ENCODE measurements at regions not wholly inside any gene's neighbourhood (a gene's known extent, or its start where the extent isn't known, plus 50 kb on each side); places are given as distances from the start of the nearest gene placed in this dataset.

DNA sequence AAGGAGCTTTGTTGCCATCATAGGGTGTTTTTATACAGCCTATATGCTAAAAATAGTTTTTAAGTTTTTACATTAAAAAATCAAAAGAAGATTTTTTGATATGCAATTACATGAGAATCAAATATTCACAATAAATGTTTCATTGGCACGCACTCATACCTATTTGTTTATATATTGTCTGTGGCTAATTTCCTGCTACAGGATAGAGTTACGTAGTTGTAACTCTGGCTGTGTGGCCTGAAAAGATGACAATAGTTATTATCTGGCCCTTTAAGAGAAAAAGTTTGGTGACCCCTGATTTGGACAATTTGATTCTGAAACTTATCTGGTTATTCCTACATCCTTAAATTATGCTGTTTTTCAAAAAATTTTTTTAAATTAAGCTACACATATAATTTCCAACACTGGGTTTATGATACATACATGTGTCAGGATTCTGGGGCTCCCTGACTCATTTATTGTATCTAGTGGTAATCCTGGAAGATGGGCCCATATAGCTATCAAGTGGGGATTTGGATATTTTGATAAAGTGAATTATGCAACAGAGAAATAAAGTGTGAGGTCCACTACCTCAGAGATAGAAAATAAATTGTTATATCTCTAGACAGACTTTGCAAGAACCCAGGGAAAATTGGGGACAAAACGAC is 370.2 kb upstream of the LYPLAL1 start (continued):
- TF ChIP-seq TAF1 (IDR thresholded peaks at IDR 0.05; ENCODE audit: borderline replicate concordance, low read depth, low read length) (no peak), TARDBP (IDR thresholded peaks at IDR 0.05; ENCODE audit: borderline replicate concordance) (no peak), KDM1A (IDR thresholded peaks at IDR 0.05; ENCODE audit: borderline replicate concordance) (no peak), PAX8 (IDR thresholded peaks at IDR 0.05) (no peak), CEBPB (IDR thresholded peaks at IDR 0.05; ENCODE audit: borderline replicate concordance in 1 of 2, low read depth in 2 of 2, low read length in 2 of 2) (no peak)
- TF ChIP-seq, protein P1, sequence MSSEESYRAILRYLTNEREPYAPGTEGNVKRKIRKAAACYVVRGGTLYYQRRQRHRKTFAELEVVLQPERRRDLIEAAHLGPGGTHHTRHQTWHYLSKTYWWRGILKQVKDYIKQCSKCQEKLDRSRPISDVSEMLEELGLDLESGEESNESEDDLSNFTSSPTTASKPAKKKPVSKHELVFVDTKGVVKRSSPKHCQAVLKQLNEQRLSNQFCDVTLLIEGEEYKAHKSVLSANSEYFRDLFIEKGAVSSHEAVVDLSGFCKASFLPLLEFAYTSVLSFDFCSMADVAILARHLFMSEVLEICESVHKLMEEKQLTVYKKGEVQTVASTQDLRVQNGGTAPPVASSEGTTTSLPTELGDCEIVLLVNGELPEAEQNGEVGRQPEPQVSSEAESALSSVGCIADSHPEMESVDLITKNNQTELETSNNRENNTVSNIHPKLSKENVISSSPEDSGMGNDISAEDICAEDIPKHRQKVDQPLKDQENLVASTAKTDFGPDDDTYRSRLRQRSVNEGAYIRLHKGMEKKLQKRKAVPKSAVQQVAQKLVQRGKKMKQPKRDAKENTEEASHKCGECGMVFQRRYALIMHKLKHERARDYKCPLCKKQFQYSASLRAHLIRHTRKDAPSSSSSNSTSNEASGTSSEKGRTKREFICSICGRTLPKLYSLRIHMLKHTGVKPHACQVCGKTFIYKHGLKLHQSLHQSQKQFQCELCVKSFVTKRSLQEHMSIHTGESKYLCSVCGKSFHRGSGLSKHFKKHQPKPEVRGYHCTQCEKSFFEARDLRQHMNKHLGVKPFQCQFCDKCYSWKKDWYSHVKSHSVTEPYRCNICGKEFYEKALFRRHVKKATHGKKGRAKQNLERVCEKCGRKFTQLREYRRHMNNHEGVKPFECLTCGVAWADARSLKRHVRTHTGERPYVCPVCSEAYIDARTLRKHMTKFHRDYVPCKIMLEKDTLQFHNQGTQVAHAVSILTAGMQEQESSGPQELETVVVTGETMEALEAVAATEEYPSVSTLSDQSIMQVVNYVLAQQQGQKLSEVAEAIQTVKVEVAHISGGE (CRISPR knock-in tag; IDR thresholded peaks at IDR 0.05) = no peak
- TF ChIP-seq, protein P2, sequence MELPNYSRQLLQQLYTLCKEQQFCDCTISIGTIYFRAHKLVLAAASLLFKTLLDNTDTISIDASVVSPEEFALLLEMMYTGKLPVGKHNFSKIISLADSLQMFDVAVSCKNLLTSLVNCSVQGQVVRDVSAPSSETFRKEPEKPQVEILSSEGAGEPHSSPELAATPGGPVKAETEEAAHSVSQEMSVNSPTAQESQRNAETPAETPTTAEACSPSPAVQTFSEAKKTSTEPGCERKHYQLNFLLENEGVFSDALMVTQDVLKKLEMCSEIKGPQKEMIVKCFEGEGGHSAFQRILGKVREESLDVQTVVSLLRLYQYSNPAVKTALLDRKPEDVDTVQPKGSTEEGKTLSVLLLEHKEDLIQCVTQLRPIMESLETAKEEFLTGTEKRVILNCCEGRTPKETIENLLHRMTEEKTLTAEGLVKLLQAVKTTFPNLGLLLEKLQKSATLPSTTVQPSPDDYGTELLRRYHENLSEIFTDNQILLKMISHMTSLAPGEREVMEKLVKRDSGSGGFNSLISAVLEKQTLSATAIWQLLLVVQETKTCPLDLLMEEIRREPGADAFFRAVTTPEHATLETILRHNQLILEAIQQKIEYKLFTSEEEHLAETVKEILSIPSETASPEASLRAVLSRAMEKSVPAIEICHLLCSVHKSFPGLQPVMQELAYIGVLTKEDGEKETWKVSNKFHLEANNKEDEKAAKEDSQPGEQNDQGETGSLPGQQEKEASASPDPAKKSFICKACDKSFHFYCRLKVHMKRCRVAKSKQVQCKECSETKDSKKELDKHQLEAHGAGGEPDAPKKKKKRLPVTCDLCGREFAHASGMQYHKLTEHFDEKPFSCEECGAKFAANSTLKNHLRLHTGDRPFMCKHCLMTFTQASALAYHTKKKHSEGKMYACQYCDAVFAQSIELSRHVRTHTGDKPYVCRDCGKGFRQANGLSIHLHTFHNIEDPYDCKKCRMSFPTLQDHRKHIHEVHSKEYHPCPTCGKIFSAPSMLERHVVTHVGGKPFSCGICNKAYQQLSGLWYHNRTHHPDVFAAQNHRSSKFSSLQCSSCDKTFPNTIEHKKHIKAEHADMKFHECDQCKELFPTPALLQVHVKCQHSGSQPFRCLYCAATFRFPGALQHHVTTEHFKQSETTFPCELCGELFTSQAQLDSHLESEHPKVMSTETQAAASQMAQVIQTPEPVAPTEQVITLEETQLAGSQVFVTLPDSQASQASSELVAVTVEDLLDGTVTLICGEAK (IDR thresholded peaks at IDR 0.05; ENCODE audit: borderline replicate concordance) = no peak

Data from GM12878 (cell line).